ENCODE measurements at regions not wholly inside any gene's neighbourhood (a gene's known extent, or its start where the extent isn't known, plus 50 kb on each side); places are given as distances from the start of the nearest gene placed in this dataset.

DNA sequence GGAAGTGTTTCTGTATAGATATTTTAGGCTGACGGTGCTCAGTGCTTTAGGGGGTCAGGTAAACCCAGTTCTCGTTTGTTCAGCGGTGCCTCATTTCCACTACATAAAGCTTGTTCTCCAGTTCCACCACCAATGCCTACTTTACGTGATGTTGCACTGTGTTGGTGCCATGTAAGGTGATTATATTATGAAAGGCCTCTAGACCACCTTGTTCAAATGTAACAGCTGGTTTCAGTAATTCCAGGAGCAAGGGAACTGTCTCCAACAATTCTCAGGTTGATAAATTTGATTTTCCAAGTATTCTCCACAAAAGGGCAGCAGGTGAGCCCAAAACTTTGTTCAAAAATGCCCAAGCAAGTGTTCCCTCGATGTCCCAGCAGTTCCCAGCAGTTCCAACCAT, 83.7 kb upstream of the SEPTIN5 start:
- Histone ChIP-seq H3K36me3 (ENCODE audit: control insufficient read depth in 3 of 3, insufficient read depth in 3 of 3, low read length in 3 of 3) (no peaks in the 10 kb centered on the region), H3K27ac (ENCODE audit: low read depth, low read length) (no peak overlapping the region), H3K9ac (ENCODE audit: low read depth in 1 of 3, low read length in 3 of 3) (no peak overlapping the region), H3K4me1 (ENCODE audit: control insufficient read depth in 3 of 3, insufficient read depth in 3 of 3, low read length in 3 of 3) (peaks cover 0 to 8% (median 6%) of the 10 kb centered on the region in 3 donors), H3K27me3 (ENCODE audit: control insufficient read depth in 3 of 3, insufficient read depth in 3 of 3, low read length in 3 of 3) (peaks cover 1 to 14% (median 8%) of the 10 kb centered on the region in 3 donors), H3K9me3 (ENCODE audit: control insufficient read depth in 3 of 3, low read length in 3 of 3) (no peaks in the 10 kb centered on the region), H3K4me3 (ENCODE audit: low read length in 3 of 3) (no peak overlapping the region)

DNA sequence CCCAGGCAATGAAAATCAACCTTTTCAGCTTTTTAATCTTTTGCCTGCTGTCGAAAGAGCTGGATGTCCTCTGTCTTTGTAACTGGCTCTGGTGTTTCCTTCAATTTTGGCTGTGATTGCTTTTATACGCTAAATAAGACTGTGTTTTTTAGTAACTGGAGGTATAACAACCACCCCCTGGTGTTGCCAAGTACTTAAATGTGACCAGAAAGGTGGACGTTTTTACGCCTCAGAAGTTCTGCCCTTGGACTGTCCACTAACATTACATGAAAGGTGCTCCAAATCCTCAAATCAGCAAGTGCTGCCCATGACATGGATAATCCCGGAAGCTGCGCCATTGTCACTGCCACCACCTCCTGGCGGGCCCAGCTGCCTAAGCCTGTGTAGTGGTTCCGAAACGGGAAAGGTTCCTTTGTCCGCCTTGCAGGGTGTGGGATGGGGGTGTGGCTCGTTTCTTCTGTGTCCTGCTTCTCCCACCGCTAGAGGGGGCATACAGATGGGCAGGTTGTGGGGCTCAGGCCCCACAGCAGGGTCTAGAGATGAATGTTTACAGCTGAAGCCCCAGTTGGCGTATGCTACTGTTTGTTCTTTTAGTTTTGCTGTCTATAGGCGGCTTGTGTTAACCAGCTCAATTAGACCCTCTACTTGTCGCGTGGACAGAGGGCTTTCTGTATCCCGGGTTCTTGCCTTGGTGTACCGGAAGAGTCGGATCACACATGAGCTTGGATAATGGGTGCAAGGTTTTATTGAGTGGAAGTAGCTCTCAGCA, 82.2 kb upstream of the SEPTIN5 start:
- no peak overlapping the region for H3K27ac ChIP-seq (ENCODE audit: low read depth, low read length)
- H3K27me3 ChIP-seq (ENCODE audit: control insufficient read depth in 3 of 3, insufficient read depth in 3 of 3, low read length in 3 of 3) = peaks cover 0 to 7% (median 4%) of the 10 kb centered on the region in 3 donors

DNA sequence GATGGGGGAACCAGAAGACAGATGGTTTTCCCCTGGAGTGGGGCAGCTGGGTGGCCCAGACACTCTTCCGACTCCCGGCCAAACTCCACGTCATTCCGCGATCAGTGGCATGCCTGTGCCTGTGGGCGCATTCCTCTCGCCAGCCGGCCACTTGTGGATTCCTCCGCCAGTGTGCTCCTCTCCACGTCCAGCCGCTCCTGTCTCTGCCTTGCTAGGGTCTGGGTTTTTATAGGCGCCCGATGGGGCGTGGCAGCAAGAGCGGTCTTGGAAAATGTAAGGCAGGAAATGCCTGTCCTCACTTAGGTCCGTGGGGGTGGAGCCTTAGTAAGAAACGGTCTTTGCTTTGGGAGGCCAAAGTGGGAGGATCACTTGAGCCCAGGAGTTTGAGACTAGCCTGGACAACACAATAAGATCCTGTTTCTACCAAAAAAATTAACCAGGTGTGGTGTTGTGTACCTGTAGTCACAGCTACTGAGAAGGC, 81.6 kb upstream of the SEPTIN5 start:
- no peaks in the 10 kb centered on the region for H3K36me3 ChIP-seq (ENCODE audit: control insufficient read depth in 3 of 3, insufficient read depth in 3 of 3, low read length in 3 of 3)
- H3K27me3 ChIP-seq (ENCODE audit: control insufficient read depth in 3 of 3, insufficient read depth in 3 of 3, low read length in 3 of 3) = peaks cover 0 to 7% (median 4%) of the 10 kb centered on the region in 3 donors
- H3K9me3 ChIP-seq (ENCODE audit: control insufficient read depth in 3 of 3, low read length in 3 of 3) = no peaks in the 10 kb centered on the region
- no peak overlapping the region for H3K4me3 ChIP-seq (ENCODE audit: low read length in 3 of 3)
- no peak overlapping the region for H3K9ac ChIP-seq (ENCODE audit: low read depth in 1 of 3, low read length in 3 of 3)
- no peak overlapping the region for H3K27ac ChIP-seq (ENCODE audit: low read depth, low read length)
- H3K4me1 ChIP-seq (ENCODE audit: control insufficient read depth in 3 of 3, insufficient read depth in 3 of 3, low read length in 3 of 3) = peaks cover 0 to 8% (median 6%) of the 10 kb centered on the region in 3 donors

More for the DNA sequence above, 82.2 kb upstream of the SEPTIN5 start:
- Histone ChIP-seq H3K4me3 (ENCODE audit: low read length in 3 of 3) (no peak overlapping the region), H3K9me3 (ENCODE audit: control insufficient read depth in 3 of 3, low read length in 3 of 3) (no peaks in the 10 kb centered on the region), H3K36me3 (ENCODE audit: control insufficient read depth in 3 of 3, insufficient read depth in 3 of 3, low read length in 3 of 3) (no peaks in the 10 kb centered on the region), H3K9ac (ENCODE audit: low read depth in 1 of 3, low read length in 3 of 3) (no peak overlapping the region), H3K4me1 (ENCODE audit: control insufficient read depth in 3 of 3, insufficient read depth in 3 of 3, low read length in 3 of 3) (peaks cover 0 to 8% (median 6%) of the 10 kb centered on the region in 3 donors)

DNA sequence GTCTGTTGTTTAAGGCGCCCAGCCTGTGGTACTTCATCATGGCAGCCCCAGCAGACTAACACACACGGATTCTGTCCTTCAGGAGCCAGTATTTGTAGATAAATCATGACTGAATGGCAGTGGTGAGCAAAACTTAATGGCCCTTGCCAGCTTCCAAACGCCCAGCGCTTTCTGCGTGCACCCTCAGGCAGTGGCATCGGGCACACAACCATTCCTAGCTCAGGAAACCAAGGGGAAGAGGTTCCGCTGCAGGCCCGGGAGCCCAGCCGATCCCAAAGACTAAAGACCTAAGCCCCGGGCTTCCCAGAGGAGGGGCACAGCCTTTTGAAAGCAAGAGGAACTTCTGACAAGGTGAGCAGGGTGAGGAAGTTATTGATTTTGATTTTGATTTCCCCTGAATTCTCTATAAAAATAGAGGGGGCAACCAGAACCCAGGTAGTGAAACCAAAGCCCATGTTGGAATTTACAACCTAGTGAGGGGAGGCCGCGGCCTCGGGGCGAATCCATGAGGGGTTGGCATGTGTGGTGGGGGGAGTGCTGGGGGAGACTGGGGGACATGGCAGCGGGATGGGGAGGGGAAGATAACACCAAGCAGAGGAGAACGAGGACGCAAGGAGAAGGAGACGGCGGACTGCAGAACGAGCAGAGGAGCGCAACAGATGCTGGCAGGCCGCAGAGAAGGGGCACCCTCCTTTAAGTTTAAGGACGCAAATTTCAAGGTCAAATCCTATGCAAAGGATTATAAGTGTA, 79.9 kb upstream of the SEPTIN5 start:
- peaks cover 0 to 7% (median 4%) of the 10 kb centered on the region in 3 donors for H3K27me3 ChIP-seq (ENCODE audit: control insufficient read depth in 3 of 3, insufficient read depth in 3 of 3, low read length in 3 of 3)

DNA sequence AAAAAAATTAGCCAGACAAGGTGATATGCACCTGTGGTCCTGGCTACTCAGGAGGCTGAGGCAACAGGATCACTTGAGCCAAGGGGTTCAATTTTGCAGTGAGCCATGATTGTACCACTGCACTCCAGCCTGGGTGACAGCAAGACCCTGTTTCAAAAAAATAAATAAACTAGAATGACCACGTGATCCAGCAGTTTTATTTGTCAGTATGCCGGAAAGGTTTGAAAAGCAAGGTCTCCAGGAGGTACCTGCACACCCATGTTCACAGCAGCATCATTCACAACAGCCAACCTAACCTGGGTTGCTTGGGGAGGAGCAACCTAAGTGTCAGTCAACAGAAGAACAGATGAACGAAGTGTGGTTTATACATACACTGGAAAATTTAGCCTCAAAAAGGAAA, 78.7 kb upstream of the SEPTIN5 start:
- Histone ChIP-seq H3K4me1 (ENCODE audit: control insufficient read depth in 3 of 3, insufficient read depth in 3 of 3, low read length in 3 of 3) (no peaks in the 10 kb centered on the region), H3K9me3 (ENCODE audit: control insufficient read depth in 3 of 3, low read length in 3 of 3) (no peaks in the 10 kb centered on the region), H3K27ac (ENCODE audit: low read depth, low read length) (no peak overlapping the region), H3K4me3 (ENCODE audit: low read length in 3 of 3) (no peak overlapping the region), H3K27me3 (ENCODE audit: control insufficient read depth in 3 of 3, insufficient read depth in 3 of 3, low read length in 3 of 3) (peaks cover 0 to 9% (median 4%) of the 10 kb centered on the region in 3 donors), H3K36me3 (ENCODE audit: control insufficient read depth in 3 of 3, insufficient read depth in 3 of 3, low read length in 3 of 3) (no peaks in the 10 kb centered on the region), H3K9ac (ENCODE audit: low read depth in 1 of 3, low read length in 3 of 3) (no peak overlapping the region)

More for the DNA sequence above, 79.9 kb upstream of the SEPTIN5 start:
- no peak overlapping the region for H3K27ac ChIP-seq (ENCODE audit: low read depth, low read length)
- H3K36me3 ChIP-seq (ENCODE audit: control insufficient read depth in 3 of 3, insufficient read depth in 3 of 3, low read length in 3 of 3) = no peaks in the 10 kb centered on the region
- H3K4me1 ChIP-seq (ENCODE audit: control insufficient read depth in 3 of 3, insufficient read depth in 3 of 3, low read length in 3 of 3) = peaks cover 0 to 7% (median 4%) of the 10 kb centered on the region in 3 donors
- no peak overlapping the region for H3K4me3 ChIP-seq (ENCODE audit: low read length in 3 of 3)
- no peak overlapping the region for H3K9ac ChIP-seq (ENCODE audit: low read depth in 1 of 3, low read length in 3 of 3)
- no peaks in the 10 kb centered on the region for H3K9me3 ChIP-seq (ENCODE audit: control insufficient read depth in 3 of 3, low read length in 3 of 3)

DNA sequence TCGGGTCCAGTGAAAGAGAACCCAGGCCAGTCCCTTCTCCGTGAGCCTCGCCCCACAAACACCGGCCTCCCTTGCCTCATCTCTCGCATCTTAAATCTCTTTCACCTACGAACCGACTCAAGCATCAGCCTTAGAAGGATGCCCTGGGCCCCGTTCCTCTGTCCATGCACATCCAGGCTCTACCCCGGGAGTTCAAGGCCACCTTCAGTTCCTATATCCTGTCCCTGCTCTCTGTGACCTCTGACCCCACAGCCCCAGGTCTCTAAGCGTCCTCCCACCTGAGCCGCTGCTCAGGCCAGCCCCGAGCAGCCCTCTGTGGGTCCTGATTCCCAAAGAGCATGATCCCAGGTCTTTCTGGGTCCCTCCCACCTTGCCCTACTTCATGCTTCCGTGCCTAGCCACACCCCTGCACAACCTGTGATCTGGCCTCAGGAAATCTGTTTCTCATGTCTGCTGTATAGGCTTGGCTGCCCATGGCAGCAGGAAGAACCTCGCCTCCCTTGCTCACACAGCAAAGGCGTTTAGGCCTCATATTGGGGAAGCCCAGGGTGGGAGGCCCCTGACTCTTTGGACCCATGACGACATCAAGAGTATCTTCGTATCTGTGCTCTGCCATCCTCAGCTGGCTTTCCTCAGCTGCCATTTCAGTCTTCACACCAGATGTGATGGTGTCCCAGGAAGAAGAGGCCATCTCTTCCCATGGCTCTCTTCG, 77.5 kb upstream of the SEPTIN5 start:
- no peak overlapping the region for H3K27ac ChIP-seq (ENCODE audit: low read depth, low read length)
- no peaks in the 10 kb centered on the region for H3K9me3 ChIP-seq (ENCODE audit: control insufficient read depth in 3 of 3, low read length in 3 of 3)
- H3K27me3 ChIP-seq (ENCODE audit: control insufficient read depth in 3 of 3, insufficient read depth in 3 of 3, low read length in 3 of 3) = peaks cover under 1 to 16% (median 11%) of the 10 kb centered on the region in 3 donors
- H3K36me3 ChIP-seq (ENCODE audit: control insufficient read depth in 3 of 3, insufficient read depth in 3 of 3, low read length in 3 of 3) = no peaks in the 10 kb centered on the region
- no peak overlapping the region for H3K9ac ChIP-seq (ENCODE audit: low read depth in 1 of 3, low read length in 3 of 3)
- H3K4me3 ChIP-seq (ENCODE audit: low read length in 3 of 3) = no peak overlapping the region
- H3K4me1 ChIP-seq (ENCODE audit: control insufficient read depth in 3 of 3, insufficient read depth in 3 of 3, low read length in 3 of 3) = no peaks in the 10 kb centered on the region

DNA sequence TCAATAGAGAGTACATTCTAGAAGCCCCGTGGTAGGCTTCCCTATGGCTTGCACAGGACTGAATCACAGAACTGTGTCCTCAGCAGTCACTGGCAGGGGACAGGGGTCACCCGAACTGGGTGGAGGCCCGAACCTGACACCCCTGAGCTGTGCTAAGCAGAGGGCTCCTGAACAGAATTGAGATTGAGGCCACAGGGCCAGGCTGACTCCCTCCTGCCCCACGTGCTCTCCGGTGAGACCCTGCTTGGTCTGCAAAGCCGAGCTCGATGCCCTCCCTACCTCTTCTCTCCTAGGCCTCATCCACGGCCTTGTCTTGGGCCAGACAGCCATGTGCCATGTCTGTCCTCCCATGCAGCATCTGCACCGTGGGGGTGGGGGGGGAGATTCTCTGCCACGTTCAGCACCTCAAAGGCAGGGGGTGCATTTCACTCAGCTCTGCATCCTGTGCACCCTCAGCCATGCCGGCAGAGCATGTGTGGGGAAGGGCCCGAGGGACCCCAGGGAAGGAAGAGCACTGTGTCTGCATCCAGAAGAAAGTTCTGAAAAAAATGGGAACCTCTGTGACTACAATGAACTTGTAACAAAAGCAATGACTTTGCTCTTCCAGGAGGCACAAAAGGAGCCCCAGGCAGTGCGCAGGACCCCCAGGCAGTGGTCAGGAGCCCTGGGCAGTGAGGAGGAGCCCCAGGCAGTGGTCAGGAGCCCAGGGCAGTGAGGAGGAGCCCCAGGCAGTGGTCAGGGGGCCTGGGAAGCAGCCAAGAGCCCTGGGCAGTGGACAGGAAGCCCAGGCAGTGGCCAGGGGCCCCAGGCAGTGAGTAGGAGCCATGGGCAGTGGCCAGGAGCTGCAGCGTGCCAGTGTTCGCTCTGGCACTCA, 76.7 kb upstream of the SEPTIN5 start:
- no peak overlapping the region for H3K27ac ChIP-seq (ENCODE audit: low read depth, low read length)
- H3K9ac ChIP-seq (ENCODE audit: low read depth in 1 of 3, low read length in 3 of 3) = no peak overlapping the region
- no peaks in the 10 kb centered on the region for H3K4me1 ChIP-seq (ENCODE audit: control insufficient read depth in 3 of 3, insufficient read depth in 3 of 3, low read length in 3 of 3)
- H3K36me3 ChIP-seq (ENCODE audit: control insufficient read depth in 3 of 3, insufficient read depth in 3 of 3, low read length in 3 of 3) = no peaks in the 10 kb centered on the region
- no peak overlapping the region for H3K4me3 ChIP-seq (ENCODE audit: low read length in 3 of 3)
- no peaks in the 10 kb centered on the region for H3K9me3 ChIP-seq (ENCODE audit: control insufficient read depth in 3 of 3, low read length in 3 of 3)
- peaks cover 5 to 18% (median 12%) of the 10 kb centered on the region in 3 donors for H3K27me3 ChIP-seq (ENCODE audit: control insufficient read depth in 3 of 3, insufficient read depth in 3 of 3, low read length in 3 of 3)

DNA sequence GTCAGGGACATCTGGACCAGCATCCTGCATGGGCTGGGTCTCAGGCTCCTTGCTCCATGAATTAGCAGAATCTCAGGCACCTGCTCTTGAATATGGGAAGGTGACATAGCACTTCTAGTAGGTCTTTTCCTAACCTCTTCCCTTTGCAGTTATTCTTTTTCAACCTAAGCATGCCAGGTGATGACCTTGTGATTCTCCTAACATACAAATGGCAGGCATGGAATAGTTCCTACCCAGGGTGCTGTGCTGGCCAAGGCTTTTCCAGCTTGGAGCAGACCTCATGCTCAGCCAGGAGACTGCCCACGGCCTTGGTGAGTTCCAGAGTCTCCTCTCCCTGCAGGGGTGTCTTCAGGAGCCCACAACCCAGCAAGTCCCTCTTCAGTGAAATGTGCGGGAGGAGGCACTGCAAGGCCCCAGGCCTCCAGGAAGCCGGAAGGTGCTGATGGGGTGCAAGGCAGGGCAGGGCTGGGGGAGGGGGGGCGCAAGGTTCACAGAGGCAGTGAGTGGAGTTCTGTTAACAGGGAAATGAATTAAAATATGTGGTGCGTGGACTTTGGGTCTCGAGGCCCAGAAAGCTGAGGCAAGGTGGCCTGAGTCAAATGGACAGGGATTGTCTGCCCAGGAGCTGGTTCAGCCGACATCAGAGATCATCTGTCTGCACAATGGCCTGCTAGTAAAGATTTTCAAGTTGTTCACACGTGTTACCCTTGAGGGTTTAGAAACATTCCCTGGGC, 75.9 kb upstream of the SEPTIN5 start:
- Histone ChIP-seq H3K36me3 (ENCODE audit: control insufficient read depth in 3 of 3, insufficient read depth in 3 of 3, low read length in 3 of 3) (no peaks in the 10 kb centered on the region), H3K27me3 (ENCODE audit: control insufficient read depth in 3 of 3, insufficient read depth in 3 of 3, low read length in 3 of 3) (peaks cover 5 to 18% (median 12%) of the 10 kb centered on the region in 3 donors)

More for the DNA sequence above, 75.9 kb upstream of the SEPTIN5 start:
- Histone ChIP-seq H3K4me1 (ENCODE audit: control insufficient read depth in 3 of 3, insufficient read depth in 3 of 3, low read length in 3 of 3) (no peaks in the 10 kb centered on the region), H3K9ac (ENCODE audit: low read depth in 1 of 3, low read length in 3 of 3) (no peak overlapping the region), H3K4me3 (ENCODE audit: low read length in 3 of 3) (no peak overlapping the region), H3K27ac (ENCODE audit: low read depth, low read length) (no peak overlapping the region), H3K9me3 (ENCODE audit: control insufficient read depth in 3 of 3, low read length in 3 of 3) (no peaks in the 10 kb centered on the region)

All from skeletal muscle tissue (tissue), 3 donors.